ENCODE measurements at regions not wholly inside any gene's neighbourhood (a gene's known extent, or its start where the extent isn't known, plus 50 kb on each side); places are given as distances from the start of the nearest gene placed in this dataset.

DNA sequence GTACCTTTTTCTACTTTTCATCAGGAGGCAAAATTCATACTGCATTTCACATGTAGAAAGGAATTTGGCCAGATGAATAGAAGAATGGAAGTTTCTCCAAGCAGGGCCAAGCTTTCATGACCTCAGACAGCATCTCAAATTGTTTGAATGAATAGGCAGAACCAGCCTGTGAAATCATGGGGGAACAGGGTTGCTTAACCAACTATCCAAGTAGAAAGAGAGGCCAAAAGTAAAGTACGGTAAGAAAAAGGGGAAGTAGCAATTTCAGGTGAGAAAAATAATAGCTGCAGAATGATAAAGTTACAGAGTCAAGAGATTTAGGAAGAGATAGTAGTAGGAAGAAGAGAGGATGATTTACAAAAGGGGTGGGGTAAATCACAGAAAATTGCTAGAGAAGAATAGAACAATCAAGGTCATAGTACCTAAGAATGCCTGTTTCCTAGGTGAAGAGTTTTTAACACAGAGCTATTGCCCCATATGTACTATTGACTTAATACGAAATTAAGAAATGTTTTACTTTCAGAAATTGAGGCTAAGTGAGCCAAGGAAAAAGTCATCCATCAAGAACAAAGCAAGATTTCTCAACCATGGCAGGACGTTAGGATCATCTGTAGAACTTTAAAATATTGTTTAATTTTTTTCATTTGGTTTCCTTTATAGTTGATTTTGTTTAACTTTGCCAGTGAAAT lies 177.1 kb upstream of the TET2 start:
- no peak for DNase-seq

- no peak for DNase-seq
Measured at GRCh38 chr4:104971462-104971861, 175.2 kb upstream of the TET2 start.

DNA sequence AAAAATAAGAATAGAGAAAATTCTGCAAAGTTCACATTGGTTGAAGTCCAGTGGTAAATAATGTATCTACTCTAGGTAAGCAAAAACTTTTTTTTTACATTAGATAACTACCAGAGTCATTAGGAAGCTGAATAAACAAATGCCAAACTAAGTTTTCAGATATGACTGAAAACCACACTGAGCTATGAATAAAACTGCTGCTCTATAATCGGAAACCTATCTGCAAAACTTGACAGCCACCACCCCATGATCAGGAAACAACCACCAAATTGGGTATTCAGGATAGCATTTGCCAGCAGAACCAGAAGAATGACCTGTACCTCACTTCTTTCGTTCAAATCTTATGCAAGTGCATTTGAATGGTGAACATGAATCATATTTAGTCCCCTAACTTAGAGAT lies 173.0 kb upstream of the TET2 start:
- DNase-seq: peak; percentile 30

DNA sequence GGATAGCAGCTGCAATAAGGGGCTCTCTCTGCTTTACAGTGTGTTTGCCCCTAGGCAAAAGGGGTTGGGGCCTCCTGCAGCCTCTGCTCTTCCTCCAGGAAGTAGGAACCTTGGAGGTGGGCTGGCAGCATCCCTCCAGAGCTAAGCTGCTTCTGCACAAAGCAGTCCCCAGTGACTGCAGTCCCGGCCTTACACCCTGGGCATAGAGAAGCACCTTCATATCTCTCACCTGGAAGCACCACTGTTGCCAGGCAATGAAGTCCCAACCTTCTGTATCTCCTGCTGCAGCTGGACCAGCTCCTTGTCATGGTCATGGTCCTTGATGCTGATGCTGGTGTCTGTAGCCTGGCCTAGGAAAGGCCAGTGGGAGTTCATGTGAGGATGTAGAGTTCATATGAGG lies 171.1 kb upstream of the TET2 start:
- DNase-seq: no peak

DNA sequence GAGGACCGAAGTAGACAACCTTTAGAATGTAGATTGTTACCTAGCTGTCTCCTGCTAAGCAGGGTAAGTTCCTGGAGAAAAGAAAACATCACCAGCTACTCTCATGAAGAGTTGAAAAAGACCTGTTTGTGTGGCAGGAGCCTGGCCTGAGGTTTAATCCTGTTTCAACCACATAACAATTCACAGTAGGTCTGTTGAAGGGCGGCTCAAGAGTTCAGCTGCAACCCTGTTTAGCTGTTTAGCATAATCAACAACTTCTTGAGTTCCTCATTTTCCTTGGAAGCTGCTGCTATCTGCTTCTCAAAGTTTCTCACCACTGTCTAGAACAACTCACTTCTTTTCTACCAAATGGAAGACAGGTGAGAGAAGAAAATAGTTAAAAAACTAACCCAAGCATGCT lies 170.4 kb upstream of the TET2 start:
- DNase-seq: no peak

DNA sequence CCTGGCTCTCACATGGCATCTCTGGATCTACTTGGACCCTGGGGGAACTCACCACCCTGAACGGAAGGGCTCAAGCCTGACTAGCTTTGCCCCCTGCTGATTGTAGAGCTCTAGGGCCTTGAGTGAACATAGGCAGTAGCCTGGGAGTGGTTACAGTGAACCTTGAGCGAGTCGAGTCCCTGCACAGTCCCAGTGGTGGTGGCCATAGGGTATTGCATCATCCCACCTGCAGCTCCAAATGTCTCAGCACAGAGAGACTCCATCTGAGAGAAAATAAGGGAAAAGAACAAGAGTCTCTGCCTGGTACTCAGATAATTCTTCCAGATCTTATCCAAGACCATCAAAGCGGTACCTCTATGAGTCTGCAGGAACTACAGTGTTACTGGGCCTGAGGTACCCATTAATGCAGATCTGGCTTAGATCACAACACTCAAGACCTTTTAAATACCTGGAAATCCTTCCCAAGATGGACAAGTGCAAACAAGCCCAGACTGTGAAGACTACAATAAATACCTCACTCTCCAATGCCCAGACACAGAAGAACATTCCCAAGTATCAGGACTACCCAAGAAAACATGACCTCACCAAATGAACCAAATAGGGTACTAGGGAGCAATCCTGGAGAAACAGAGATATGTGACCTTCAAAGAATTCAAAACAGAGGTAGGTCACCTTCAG lies 167.5 kb upstream of the TET2 start:
- DNase-seq: no peak

DNA sequence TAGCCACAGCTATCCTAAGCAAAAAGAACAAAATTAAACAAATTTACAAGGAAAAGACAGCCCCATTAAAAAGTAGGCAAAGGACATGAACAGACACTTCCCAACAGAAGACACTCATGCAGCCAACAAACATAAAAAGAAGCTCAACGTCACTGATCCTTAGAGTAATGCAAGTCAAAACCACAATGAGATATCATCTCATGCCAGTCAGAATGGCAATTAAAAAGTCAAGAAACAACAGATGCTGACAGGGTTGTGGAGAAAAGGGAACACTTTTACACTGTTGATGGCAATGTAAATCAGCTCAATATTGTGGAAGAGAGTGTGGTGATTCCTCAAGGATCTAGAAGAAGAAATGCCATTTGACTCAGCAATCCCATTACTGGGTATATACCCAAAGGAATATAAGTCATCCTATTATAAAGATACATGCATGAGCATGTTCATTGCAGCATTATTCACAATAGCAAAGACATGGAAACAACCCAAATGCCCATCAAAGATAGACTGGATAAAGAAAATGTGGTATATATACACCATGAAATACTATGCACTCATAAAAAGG lies 163.0 kb upstream of the TET2 start:
- DNase-seq: no peak

DNA sequence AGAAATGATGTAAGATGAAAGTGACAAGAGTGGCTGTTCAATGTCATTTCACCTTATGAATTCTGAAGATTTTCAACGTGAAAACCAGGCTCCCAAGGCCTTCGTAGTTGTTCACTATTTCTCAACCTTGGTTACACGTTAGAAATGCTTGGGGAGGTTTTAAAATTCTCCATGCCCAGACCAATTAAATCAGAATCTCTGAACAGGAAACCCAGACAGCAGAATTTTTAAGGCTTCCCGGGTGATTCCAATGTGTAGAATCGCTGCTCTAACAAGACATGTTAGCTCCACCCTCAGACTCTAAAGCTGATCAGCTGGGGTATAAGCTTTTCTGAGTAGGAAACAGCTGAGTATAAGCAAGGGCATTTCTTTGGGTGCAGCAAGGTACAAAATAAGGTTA lies 160.4 kb upstream of the TET2 start:
- no peak for DNase-seq

- no peak for DNase-seq
Measured at GRCh38 chr4:104989371-104989770, 157.3 kb upstream of the TET2 start.

- no peak for DNase-seq
Measured at GRCh38 chr4:105002278-105002677, 144.4 kb upstream of the TET2 start.

DNA sequence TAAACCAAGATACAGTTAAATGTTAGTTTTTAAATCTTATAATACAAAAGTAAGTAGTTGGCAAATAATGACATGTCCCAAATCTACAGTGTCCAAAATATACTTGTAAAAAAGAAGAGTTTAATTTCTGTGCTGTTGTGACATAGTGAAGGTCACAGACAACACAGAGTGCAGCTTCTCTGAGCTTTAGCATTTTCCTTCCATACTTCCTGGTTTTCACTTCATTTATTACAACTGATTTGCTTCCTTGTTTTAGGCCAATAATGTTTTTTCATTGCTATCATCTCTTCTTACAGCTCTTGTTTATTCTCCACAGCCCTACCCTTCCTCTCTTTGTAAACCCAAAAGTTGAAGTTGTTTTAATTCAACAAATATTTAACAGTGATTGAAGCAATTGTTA lies 132.4 kb upstream of the TET2 start:
- no peak for DNase-seq

GRCh38 chr4:105014635-105015034 lies 132.0 kb upstream of the TET2 start:
- DNase-seq: no peak

DNA sequence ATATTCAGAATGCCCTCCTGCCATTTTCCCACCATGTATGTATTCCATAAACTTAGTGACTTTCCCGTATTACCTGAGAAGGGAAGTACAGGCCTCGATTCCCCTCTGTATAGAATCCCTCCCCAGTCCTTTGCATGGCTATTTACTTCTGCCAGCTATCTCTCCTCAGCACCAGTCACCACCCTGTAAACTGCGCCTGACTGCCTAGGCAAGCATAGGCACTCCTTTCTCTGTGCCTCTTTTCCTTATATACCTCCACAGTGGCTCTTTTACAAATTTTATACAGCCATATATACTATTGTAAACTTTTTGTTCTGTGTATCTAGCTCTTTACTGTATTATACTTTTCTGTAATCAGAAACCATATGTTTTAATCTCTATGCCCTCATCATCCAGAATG lies 130.9 kb upstream of the TET2 start:
- DNase-seq: no peak

GRCh38 chr4:105022811-105023667 lies 123.6 kb upstream of the TET2 start:
- no peak for DNase-seq

DNA sequence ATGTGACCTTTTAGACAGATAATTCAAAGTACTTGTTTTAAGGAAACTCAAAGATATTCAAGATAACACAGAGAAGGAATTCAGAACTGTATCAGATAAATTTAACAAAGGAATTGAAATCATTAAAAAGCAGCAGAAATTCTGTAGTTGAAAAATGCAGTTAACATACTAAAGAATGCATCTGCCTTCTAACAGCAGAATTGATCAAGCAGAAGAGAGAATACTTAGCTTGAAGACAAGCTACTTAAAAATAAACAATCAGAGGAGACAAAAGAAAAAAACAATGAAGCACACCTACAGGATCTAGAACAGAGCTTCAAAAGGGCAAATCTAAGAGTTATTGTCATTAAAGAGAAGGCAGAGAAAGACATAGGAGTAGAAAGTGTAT lies 123.0 kb upstream of the TET2 start:
- no peak for DNase-seq

- DNase-seq: no peak
Measured at GRCh38 chr4:105025263-105026017, 121.2 kb upstream of the TET2 start.

GRCh38 chr4:105036991-105037390 lies 109.7 kb upstream of the TET2 start:
- no peak for DNase-seq

DNA sequence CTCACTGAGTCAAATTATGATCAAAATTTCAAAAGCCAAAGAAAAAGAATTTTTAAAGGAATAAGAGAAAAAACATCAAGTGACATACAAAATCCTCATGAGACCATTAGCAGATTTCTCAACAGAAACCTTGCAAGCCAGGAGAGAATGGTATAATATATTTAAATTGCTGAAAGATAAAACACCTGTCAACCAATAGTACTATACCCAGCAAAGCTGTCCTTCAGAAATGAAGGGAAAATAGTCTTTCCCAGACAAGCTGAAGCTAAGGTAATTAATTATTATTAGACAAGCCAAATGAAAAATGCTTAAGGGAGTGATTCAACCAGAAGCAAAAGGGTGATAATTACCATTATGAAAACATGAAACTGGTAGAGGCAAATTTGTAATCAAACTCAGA lies 104.2 kb upstream of the TET2 start:
- DNase-seq: no peak

- DNase-seq: no peak
Measured at GRCh38 chr4:105050896-105051295, 95.8 kb upstream of the TET2 start.

- DNase-seq: peak; percentile 18
Measured at GRCh38 chr4:105057370-105058105, 89.1 kb upstream of the TET2 start.

DNA sequence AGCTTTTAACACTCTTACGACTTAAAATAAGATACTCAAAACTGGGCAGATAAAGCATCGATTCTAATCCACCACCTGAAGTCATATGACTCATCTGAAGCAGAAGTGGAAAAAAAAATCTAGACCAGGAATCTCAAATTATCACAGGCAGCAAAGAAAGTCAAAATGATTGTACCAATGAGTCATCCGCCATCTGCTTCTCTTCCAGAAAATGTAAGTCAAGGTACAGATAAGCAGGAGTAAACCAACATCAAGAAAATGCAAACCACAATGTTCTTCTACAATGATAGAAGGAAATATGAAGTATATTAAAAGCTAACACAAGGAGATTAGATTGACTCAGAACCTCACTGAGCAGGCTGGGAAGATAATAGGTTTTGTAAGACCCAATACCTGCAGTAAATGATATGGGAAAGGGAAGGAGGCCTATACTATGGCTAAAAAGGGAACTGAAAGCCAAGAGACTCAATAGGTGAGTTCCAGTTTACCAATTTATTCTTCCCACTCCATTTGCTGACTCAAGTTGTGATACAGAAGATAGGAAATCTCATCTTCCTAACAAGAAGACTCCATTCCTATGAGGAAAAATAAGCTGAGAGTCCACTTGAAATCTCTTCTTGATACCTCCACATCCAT lies 88.4 kb upstream of the TET2 start:
- peak; percentile 82 for DNase-seq

DNA sequence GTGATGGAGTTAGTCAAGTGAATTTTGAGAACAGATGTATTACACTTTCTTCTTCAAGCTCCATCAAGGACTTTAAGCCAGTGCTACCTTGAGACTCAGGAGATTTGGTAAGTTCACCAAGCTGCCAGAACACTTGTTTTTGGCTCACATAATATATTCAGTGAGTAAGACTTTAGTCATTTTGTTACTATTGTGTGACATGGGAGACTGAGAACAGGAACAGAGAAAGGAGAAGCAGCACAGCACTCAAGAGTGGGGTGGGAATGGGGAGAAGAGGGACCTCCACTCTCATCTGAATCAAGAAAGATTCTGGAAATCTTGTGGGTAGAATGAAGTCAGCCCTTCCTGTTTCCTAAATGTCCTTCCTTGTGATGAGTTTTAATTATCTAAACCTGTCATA lies 87.3 kb upstream of the TET2 start:
- peak; percentile 76 for DNase-seq

Measured in activated CD4-positive, alpha-beta T cell treated with anti-CD3 and anti-CD28 coated beads, Interleukin-10, Interleukin-2, amounts not matched to agents 100 ng/mL and 50 ng/mL, durations not matched to agents 16 hours and 8 hours (primary cell).